Mucosa of descending colon (tissue), 3 donors: ENCODE measurements at regions not wholly inside any gene's neighbourhood (a gene's known extent, or its start where the extent isn't known, plus 50 kb on each side); places are given as distances from the start of the nearest gene placed in this dataset.

Experiments used
- ATAC-seq: fragments of 200-7000 bp; cut with Tn5 transposase; one replicate; pipeline ENCODE4 v1.9.1; 2020; ENCODE audit warnings: mild to moderate bottlenecking, moderate library complexity
- DNase-seq, 3 donors: peaks; one replicate each; pipeline ENCODE4 v3.0.0-alpha.2; 2020
- H3K36me3 ChIP-seq: fragments of 200-600 bp; one replicate; pipeline ENCODE4 v1.8.0; 2021; ENCODE audit warnings: low read depth, mild to moderate bottlenecking
- H3K4me1 ChIP-seq: fragments of 200-600 bp; one replicate; pipeline ENCODE4 v1.8.0; 2021; ENCODE audit warnings: low read depth, mild to moderate bottlenecking
- H3K4me3 ChIP-seq: fragments of 200-600 bp; one replicate; pipeline ENCODE4 v1.8.0; 2021; ENCODE audit warnings: mild to moderate bottlenecking
- H3K9me3 ChIP-seq: fragments of 200-600 bp; one replicate; pipeline ENCODE4 v1.8.0; 2021; ENCODE audit warnings: mild to moderate bottlenecking
- CTCF ChIP-seq: fragments of 200-600 bp; IDR thresholded peaks from one replicate; pipeline ENCODE4 v1.8.0; 2022; ENCODE audit warnings: antibody characterized with exemption, mild to moderate bottlenecking
- intact Hi-C, 2 donors: fragments of 100-400 bp; cut with DNase I in 1 of 2; cut with micrococcal nuclease in 1 of 2; formaldehyde crosslinking; loops; one replicate each; pipeline versions ENCODE4 v1.11.0 to v1.11.1; 2022; cut with DNase I, micrococcal nuclease
- donor health status: DM: no; HTN: no; CAD: no; lungs with moderate emphysema.
- donor health status: DM: no; HTN: no; CAD: no.
- donor health status: DM: no; HTN: yes; CAD: no.

GRCh38 chr20:2237059-2237458 is 58.7 kb upstream of the TGM3 start:
- no peaks in the 10 kb centered on the region for H3K36me3 ChIP-seq
- intact Hi-C loops: no loop called here
- no peaks in the 10 kb centered on the region for H3K4me1 ChIP-seq
- H3K9me3 ChIP-seq: no peaks in the 10 kb centered on the region
- ATAC-seq: peak; percentile 75
- TF ChIP-seq CTCF: no peak
- no peak overlapping the region for H3K4me3 ChIP-seq
- peak; percentile 63 to 66 (median 64) for DNase-seq

- DNase-seq (no peak), ATAC-seq (no peak)
- H3K36me3 ChIP-seq: no peaks in the 10 kb centered on the region
- H3K4me1 ChIP-seq: no peaks in the 10 kb centered on the region
- intact Hi-C loops: no loop called here
- no peak overlapping the region for H3K4me3 ChIP-seq
- TF ChIP-seq CTCF: no peak
- H3K9me3 ChIP-seq: no peaks in the 10 kb centered on the region
These were observed 57.2 kb upstream of the TGM3 start for GRCh38 chr20:2238601-2239000.

- intact Hi-C loops: no loop called here
- Histone ChIP-seq H3K4me1 (no peaks in the 10 kb centered on the region), H3K4me3 (no peak overlapping the region), H3K36me3 (no peaks in the 10 kb centered on the region), H3K9me3 (no peaks in the 10 kb centered on the region)
- DNase-seq: no peak
- TF ChIP-seq CTCF: no peak
- no peak for ATAC-seq
These were observed 55.0 kb upstream of the TGM3 start for GRCh38 chr20:2240835-2241234.

GRCh38 chr20:2242678-2243077 is 53.1 kb upstream of the TGM3 start:
- intact Hi-C loops: no loop called here
- no peak overlapping the region for H3K4me3 ChIP-seq
- no peak for DNase-seq
- ATAC-seq: no peak
- H3K36me3 ChIP-seq: no peaks in the 10 kb centered on the region
- H3K4me1 ChIP-seq: no peaks in the 10 kb centered on the region
- H3K9me3 ChIP-seq: no peaks in the 10 kb centered on the region
- TF ChIP-seq CTCF: no peak

- H3K9me3 ChIP-seq: no peaks in the 10 kb centered on the region
- H3K4me3 ChIP-seq: no peak overlapping the region
- no peak for TF ChIP-seq CTCF
- no peaks in the 10 kb centered on the region for H3K36me3 ChIP-seq
- intact Hi-C loops: no loop called here
- no peaks in the 10 kb centered on the region for H3K4me1 ChIP-seq
- ATAC-seq (no peak), DNase-seq (no peak)
These were observed 51.3 kb upstream of the TGM3 start for GRCh38 chr20:2244523-2244922.

GRCh38 chr20:2244993-2245392 is 50.8 kb upstream of the TGM3 start:
- intact Hi-C loops: no loop called here
- no peaks in the 10 kb centered on the region for H3K9me3 ChIP-seq
- DNase-seq (no peak), ATAC-seq (no peak)
- H3K4me1 ChIP-seq: no peaks in the 10 kb centered on the region
- no peaks in the 10 kb centered on the region for H3K36me3 ChIP-seq
- H3K4me3 ChIP-seq: no peak overlapping the region
- TF ChIP-seq CTCF: no peak
